NCI-H345 (cell line): ENCODE measurements at regions not wholly inside any gene's neighbourhood (a gene's known extent, or its start where the extent isn't known, plus 50 kb on each side); places are given as distances from the start of the nearest gene placed in this dataset.
"Not testable (repeated sequence)": the region's sequence is repeated elsewhere in the genome, so short reads cannot be mapped to it uniquely, and the experiment has no call there.

ENCODE experiments used
- DNase-seq: peaks from one replicate; lab custom pipeline; 2025; lab: John Stamatoyannopoulos, UW

DNA sequence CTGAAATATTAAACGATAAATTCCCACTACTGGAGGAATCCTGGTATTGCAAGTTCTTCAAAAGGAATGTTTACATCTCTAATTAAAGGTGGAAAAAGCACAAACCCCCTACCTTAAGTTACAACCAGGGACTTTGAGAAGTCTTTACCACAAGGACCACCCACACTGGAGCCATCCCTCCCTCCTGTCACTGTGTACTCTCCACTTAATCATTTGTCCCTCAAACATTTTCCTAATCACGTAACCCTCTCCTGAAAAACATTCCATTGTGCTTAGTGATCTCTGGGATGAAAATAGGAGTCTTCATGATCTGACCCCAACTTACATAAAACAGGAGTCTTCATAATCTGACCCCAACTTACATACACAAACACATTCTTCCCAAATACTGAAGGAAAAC is 85.7 kb downstream of the SUCLG1 start:
- no peak for DNase-seq

DNA sequence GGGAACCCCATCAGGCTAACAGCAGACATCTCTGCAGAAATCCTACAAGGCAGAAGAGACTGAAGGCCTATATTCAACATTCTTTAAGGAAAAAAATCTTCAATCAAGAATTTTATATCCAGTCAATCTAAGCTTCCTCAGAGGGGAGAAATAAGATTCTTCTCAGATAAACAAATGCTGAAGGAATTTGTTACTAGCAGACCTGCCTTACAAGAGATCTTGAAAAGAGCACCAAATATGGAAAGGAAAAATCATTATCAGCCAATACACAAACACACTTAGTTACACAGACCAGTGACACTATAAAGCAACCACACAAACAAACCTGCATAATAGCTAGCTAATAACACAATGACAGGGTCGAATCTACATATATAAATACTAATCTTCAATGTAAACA is 96.5 kb downstream of the SUCLG1 start:
- no peak for DNase-seq

DNA sequence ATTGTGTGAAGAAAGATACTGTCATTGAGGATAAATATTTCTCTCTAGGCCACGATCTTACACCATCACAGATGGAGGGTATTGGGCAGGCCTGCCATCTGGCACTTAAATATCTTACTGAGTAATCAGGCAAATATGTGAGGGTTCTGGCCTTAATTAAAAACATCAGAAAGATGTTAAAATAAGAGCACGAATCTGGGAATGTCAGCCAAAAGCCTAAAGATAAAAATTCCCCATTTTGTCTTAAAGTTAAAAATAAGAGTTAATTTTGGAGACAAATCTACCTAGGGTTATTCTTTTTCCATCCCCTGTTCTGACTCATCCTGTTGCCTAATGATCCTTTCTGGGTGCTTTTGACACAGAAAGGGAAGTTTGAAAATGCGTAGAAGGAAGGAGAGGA is 121.0 kb downstream of the SUCLG1 start:
- DNase-seq: no peak

DNA sequence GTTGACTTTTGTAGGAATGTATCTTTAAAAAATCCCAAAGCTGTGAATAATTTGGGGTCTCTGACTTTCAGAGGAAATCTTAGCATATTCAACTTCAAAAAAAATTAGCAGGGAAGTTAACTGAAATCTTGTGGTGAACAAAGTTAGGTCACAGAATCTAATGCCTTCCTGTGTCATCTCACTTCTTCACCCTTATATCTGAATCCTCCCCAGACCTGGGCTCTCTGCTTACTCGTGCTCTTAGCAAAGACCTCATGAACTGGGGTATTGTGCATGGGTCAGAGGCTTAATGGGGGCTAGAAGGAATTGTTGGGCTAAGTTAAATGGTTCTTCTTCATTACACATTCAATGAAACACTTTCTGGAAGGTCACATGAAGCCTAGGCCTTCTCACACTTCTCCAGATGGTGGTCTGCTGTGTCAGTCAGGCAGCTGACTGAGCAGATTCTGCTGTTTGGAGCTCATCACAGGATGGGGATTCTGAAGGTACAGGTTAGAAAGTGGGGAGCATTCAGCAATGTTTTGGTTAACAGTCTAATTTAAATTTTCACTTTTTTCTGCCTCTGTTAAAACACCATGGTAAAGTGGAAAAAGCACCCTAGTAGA is 131.3 kb downstream of the SUCLG1 start:
- no peak for DNase-seq

DNA sequence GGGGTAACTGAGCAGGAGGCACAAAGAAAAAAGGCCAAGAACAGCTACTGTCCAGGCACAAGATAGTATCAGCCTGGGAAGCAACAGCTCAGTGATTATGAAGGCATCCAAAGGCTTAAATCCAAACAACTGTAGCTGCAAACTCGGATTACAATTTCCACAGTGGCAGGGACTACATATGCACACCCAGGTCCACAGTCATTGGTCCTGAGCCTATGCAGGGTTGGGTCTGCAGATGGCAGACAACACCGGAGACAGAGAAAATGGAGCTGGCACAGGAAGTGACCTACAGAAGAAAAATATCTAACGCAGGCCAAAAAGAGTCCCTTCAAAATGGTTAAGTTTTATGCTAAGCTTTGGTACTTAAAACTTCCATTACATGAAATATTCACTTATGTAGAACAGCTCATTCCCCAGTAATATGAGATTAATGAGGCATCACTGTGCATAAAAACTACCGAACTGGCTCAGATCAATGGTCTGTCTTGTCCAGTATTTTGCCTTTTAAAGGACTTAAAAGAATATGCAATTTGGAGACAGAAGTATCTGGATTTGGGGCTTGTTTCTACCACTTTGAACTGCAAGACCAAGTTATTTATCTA is 132.1 kb downstream of the SUCLG1 start:
- DNase-seq: no peak

DNA sequence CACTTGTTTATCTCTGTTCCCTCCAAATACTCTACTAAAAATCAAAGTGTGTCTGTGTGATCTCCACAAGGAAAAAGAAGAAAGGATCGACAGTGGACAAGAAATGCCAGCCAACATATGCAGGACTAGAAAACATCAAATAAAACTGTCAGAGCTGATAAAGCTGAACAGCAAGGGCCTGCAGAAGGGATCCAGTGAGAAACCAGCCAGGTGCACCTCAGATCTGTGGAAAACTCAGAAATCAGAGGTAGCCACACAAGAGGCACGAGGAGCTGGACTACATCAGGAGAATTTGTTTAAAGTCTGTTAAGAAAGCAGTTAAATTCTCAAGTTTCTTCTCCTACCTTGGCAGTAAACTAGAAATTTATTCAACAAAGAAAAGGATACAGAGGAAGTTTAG is 135.2 kb downstream of the SUCLG1 start:
- DNase-seq: no peak

DNA sequence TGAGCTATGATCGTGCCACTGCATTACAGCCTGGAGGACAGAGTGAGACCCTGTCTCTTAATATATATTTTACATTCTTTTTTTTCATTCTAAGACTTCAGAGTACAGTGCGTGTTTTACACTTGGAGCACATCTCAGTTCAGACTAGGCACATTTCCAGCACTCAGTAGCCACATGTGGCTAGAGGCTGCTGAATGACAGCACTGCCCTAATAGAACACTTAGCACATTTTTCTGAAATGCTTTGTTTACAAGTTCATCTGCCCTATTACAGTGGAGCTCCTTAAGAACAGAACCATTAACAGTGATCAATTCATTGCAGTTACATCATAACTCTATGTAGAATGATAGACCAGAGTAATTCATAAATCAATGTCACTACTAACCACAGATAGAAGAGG is 138.1 kb downstream of the SUCLG1 start:
- no peak for DNase-seq

DNA sequence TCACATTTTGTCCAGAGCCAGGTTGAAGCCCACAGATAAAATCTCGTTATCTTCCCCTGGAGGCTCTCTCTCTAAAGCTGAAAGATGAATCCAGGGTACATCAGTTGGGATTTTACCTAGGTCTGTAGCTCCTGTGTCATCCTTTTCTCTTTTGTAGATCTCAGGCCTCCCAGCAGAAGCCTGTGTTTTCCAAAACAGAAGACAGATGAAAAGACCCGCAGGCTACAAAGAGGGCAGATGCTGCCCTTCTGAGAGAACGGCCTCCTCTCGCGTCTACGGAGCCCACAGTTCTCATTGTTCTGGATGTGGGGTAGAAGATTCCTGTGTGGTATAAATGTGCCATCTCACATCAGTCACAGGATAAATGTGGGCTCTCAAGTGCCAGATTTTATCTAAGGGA is 139.5 kb downstream of the SUCLG1 start:
- no peak for DNase-seq

DNA sequence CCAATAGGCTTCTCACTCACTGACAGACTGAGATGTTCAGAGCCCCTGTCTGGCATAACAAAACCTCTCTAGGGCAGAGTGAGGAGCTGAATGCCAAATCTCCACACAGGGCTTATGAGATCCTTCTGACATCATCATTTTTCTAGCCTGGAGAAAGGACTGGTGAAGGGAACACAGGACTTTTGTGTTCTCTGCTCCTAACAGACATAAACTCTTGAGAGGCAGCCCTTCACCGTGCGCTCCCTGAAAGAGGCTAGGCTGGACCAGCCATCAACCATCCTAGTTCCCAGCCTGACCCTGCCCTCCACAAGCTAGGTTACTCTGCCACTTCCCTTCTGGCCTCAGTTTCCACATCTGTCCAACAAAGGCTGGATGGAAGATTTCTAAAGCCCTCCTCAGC is 141.9 kb downstream of the SUCLG1 start:
- no peak for DNase-seq

DNA sequence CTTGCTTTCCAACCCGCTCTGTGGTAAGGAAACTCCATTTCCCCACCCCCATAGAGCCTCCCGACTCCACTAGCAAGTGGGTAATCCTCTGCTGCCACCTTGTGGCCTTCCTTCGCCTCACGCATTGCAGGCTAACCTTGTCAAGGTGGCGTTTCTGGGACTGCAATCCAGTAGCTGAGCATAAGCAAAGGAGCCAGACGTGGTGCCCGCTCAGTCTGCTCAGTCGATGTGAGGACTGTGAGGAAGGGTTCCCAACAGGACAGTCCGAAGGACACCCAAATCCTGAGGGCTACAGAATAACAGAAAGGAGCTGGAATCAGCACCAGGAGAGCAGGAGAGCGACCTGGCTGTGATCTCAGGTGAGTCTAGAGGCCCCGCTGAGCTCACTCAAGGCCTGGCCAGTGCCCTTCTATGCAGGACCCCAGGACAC is 144.2 kb downstream of the SUCLG1 start:
- peak; percentile 88 for DNase-seq

DNA sequence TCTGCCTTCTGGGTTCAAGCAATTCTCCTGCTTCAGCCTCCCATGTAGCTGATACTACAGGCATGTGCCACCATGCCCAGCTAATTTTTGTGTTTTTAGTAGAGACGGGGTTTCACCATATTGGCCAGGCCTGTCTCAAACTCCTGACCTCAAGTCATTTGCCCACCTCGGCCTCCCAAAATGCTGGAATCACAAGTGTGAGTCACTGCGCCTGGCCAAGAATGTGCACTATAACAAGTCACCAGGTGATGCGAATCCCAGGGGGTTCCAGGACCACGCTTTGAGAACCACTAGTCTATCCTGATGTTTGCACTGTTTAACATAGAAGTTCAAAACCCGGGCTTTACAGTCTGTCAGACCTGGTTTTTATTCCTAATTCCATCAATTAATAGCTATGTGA is 144.8 kb downstream of the SUCLG1 start:
- no peak for DNase-seq

DNA sequence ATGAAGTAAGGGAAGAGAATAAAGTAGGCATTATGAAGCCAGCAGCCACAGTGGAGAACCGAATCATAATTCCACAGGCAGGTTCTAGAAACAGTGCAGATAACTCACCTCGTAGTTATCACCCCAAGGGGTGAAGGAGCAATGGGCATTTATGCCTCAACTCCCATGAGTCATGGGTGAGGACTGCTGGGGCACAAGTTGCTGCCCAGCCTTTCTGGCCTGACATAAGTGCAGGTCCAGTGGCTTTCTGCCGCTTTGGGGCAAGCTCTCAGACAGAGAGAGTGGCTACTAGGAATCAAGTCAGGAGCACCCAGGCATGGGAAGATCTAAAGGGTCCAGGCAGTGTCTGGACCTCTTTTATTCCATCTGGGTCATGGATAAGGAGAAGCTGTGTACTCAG is 149.8 kb downstream of the SUCLG1 start:
- no peak for DNase-seq

DNA sequence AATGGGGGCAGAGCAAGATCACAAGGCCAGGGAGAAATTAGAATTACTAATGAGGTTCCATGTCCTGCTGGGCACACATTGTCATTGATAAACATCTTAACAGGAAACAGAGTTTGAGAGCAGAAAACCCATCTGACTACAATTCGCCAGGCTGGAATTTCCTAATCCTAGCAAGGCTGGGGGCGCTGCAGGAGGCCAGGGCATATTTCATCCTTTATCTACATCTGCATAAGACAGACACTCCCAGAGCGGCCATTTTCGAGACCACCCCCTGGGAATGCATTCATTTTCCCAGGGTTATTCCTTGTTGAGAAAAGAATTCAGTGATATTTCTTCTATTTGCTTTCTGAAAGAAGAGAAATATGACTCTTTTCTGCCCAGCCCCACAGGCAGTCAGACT is 152.7 kb downstream of the SUCLG1 start:
- DNase-seq: no peak

DNA sequence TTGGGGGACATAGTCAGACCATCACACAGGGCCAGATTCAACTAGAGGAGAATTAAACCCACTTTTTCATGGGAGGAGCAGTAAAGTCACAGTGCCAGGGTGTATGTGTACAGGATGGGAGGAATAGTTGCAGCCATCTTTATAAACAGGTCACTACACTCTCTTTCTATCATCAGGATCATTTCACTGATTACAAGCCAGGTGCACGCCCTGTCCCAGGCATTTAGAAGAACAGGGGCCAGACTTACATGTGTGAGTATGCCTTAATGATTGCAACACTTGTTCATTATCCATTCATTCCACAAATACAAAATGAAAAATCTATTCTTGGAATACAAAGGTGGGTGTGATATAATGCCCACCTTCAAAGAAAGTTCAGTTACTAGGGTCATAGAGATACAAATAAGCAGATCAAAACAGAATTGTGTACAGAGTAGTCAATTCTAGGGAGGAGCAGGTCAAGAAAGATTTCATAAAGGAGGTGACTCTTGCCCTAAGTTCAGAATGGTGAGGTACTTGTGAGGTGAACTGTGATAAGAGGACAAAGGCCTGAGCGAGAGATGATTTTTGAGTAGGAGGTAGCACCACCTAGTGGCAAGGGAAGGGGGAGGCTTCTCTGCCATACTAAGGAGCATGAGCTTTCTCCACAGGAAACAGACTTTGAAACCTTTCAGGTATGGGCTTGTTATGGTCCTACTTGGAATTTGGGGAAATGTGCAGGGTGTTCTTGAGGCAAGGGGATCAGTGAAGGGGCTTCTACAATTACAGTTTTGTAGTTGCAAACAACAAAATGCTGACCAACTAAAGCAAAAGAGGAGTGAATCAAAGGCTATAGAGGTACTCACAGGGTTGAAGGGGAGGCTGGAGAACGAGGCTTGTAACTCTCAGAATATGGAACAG is 156.3 kb downstream of the SUCLG1 start:
- peak; percentile 62 for DNase-seq

DNA sequence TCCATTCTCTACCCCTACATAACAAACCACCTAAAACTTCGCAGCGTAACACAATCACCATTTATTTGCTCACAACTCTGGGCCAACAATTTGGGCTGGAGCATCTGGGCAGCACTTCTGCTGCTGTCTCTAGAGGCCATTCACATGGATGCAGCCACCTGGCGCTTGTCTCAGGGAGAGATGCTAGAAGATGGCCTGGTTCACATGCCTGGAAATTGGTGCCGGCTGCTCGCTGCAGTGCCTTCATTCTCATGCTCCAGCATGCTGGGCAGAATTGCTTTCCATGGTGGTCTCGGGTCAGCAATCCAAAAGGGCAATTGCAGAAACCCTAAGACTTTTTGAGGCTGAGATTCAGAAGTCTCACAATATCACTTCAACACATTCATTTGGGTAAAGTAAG is 157.4 kb downstream of the SUCLG1 start:
- no peak for DNase-seq

DNA sequence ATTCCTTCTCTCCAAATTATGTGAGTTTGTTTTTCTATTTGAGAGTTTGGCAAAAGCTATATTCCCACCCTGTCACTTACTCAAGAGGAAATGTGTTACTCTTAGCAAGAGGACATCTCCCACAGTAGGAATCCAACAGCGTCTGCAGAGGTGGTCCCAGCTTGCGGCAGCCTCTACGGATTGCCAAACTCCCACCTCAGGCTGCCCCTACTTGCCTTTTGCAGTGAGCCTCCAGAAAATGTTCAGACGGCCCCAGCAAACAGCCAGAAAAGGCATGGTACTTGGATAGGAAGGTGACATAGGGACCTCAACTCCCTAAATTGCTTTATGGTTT is 158.4 kb downstream of the SUCLG1 start:
- no peak for DNase-seq

DNA sequence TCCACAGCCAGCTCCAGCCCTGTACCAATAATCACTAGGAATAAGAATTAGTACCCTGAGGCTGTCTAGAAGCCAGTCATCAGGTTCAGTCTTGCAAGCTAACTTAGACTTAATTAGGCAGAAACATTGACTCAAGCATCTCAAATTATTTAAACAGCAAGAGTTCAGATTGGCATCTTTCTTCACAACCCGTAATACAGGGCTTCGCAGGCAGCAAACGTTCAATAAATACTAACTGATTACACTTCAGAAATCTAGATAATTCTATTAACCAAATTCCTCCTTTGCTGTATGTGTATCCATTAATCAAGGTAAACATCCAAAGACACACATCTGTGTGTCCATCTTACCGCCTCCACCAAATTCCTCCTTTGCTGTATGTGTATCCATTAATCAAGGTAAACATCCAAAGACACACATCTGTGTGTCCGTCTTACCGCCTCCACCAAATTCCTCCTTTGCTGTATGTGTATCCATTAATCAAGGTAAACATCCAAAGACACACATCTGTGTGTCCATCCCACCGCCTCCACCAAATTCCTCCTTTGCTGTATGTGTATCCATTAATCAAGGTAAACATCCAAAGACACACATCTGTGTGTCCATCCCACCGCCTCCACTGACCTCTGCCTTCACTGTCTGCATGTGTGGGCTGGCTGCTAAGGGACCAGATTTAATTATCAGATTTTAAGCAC is 158.9 kb downstream of the SUCLG1 start:
- DNase-seq: not testable (repeated sequence)

DNA sequence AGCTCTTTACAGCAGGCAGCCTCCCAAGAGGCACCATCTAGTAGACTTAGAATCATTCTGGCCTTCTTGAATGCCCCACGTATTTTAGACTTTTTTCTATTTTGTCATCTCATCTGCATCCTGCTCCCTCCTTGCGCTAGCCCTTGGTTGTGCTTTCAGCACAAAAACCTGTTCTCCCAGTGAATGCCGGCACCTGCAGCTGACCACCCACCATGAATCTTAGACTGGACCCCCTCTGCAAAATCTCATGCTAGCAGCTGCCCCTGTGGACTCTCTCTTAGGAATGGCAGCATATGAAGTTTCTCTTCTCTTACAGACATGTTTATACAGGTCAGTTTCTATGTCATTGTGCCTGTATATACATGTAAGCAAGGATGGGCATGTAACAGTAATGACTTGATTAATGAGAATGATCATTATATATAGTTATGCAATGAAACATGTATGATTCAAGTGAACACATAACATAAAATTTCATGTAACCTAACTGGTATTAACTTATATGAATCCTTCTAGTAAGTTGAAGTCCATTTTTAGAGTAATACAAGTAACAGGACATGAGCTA is 159.8 kb downstream of the SUCLG1 start:
- no peak for DNase-seq

DNA sequence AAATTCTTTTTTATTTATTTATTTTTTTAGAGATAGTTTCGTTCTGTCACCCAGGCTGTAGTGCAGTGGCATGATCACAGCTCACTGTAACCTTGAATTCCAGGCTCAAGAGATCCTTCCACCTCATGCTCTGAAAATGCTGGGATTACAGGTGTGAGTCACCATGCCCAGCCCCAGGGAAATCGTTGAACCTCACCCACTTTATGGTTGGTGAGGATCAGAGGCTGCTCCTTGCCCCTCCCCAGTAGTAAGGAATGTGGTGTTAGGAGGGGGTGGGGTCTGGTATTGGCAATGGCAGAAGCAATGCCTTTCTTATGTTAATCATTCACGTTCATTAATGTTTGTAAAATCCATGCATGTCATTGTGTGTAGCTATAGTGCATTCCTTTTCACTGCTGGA is 161.9 kb downstream of the SUCLG1 start:
- no peak for DNase-seq

DNA sequence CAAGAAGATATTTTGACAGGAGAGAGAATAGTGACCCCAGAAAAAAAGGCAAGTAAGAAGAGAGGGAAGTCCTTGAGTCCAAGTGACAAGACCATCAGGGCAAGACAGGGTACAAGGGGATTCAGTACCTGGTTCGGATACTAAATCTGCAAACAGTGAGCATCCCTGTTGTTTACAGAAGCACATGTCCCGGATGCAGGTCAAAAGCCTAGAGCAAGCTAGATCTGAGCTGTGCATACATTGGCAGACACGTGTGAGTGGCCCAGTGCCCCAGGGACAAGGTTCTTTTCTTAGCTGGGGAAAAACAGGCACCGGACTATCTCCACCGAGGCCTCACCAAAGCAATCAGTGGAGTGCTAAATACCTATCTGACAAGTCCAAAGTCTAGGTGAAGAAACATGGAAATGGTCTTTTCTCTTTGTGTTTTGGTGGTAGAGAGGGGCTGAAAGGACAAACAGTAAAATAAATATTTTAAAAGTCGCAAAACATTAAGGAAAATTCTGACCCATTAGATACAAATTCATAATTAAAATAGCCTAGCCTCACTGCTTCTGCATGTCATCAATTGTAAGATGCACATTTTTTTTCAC is 165.2 kb downstream of the SUCLG1 start:
- no peak for DNase-seq

DNA sequence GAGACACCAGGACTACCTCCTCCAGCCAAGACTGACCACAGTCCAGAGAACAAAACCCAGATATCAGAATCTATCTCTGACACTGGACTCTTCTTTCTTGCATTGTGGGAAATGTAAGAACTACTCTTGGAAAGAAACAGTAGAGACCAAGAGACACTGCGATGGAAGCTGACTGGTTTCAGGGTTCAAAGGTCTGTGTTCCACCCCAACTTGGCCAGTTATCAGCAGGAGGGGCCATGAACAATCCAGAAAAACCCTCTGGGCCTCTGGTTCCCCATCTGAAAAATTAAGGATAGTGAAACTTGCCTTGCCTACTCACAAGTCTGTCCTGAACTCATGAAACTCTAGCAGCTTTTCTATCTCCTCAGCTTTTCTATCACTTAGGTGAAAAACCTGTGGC is 166.5 kb downstream of the SUCLG1 start:
- no peak for DNase-seq

DNA sequence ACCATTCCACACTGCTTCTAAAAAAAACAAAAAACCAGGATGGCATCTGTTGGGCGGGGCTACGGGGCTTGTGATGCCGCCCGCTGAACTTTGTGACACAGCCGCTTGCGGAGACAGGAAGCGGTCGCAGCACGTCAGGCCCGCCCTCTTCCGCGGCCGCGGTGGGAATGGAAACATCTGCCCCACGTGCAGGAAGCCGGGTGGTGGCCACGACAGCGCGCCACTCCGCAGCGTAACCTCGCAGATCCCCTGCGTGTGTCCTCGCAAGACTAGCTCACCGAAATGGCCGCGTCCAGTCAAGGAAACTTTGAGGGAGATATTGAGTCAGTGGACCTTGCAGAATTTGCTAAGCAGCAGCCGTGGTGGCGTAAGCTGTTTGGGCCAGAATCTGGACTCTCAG is 168.5 kb downstream of the SUCLG1 start:
- no peak for DNase-seq
